ENCODE measurements at regions not wholly inside any gene's neighbourhood (a gene's known extent, or its start where the extent isn't known, plus 50 kb on each side); places are given as distances from the start of the nearest gene placed in this dataset.

GRCh38 chr12:41941079-41941478, 203.6 kb downstream of the GXYLT1 start:
- DNase-seq (ENCODE audit: extremely low spot score, insufficient read length, low read depth) (no peak), FAIRE-seq (no peak)

DNA sequence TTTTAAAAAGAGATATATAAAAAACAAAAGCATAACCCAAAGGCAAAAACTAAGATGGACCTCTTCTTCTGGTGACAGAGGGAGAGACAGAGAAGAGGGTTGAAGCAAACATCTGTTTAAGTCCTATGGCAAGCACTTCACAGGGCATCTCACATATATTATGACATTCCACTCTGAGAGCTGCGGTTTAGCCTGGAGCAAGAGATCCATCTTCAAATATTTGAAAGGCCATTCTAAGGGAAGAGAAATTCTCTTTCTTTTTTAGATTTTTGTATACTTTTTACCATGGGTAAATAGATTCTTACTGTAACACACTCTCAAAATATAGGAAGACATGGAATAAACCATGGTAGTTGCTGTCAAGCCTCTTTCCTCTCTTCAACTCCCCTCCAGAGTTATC, 204.1 kb downstream of the GXYLT1 start:
- DNase-seq (ENCODE audit: extremely low spot score, insufficient read length, low read depth), result no peak
- FAIRE-seq, result no peak

- no peak for FAIRE-seq
- DNase-seq (ENCODE audit: extremely low spot score, insufficient read length, low read depth), result no peak
Measured at GRCh38 chr12:41936333-41936732, 208.3 kb downstream of the GXYLT1 start.

- DNase-seq (ENCODE audit: extremely low spot score, insufficient read length, low read depth) (no peak), FAIRE-seq (no peak)
Measured at GRCh38 chr12:41935911-41936310, 208.8 kb downstream of the GXYLT1 start.

DNA sequence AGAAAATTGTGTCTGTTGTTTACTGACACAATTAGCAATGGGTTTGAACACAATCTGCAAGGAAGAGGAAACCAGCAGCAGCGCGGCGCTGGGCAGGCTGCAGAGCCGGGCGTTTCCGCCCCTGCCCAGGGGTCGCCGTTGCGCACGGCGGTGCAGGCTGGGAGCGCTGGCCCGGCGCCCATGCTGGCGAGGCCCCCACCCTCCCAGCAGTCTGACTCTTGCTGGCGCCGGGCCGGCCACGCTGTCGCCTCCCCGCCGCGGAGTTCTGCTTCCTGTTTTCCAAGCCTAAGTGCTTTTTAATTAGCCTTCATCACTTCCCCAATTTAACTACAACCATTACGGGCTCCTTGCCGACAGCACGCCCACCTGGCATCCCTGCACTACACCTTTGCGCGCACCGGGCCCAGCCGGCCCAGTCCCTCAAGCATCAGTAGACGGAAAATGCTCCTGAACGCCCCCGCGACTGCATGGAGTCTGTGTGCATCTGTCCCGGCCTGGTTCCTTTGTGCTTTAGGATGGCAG, 212.1 kb downstream of the GXYLT1 start:
- DNase-seq (ENCODE audit: extremely low spot score, insufficient read length, low read depth) (no peak), FAIRE-seq (no peak)

- FAIRE-seq (no peak), DNase-seq (ENCODE audit: extremely low spot score, insufficient read length, low read depth) (no peak)
Measured at GRCh38 chr12:41930866-41931437, 213.7 kb downstream of the GXYLT1 start.

- FAIRE-seq, result no peak
- DNase-seq (ENCODE audit: extremely low spot score, insufficient read length, low read depth), result no peak
Measured at GRCh38 chr12:41924111-41924510, 220.6 kb downstream of the GXYLT1 start.

DNA sequence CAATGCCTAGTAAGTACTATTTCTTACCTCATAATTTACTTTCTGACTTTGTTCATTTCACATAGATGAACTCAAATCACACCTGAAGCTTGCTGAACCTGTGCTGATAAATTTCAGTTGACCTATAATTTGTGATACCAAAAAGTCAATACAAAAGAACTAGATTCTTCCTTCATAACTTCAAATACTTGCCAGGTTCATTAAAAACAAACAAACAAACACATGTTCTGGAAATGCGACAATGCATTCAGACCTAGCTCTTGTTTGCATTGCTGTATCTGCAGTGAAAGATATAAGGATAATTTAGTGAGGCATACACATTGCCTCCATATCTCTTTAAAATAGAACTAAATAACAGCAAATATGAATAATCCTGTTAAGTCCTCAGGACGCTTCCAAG, 221.3 kb downstream of the GXYLT1 start:
- no peak for DNase-seq (ENCODE audit: extremely low spot score, insufficient read length, low read depth)
- FAIRE-seq, result no peak

DNA sequence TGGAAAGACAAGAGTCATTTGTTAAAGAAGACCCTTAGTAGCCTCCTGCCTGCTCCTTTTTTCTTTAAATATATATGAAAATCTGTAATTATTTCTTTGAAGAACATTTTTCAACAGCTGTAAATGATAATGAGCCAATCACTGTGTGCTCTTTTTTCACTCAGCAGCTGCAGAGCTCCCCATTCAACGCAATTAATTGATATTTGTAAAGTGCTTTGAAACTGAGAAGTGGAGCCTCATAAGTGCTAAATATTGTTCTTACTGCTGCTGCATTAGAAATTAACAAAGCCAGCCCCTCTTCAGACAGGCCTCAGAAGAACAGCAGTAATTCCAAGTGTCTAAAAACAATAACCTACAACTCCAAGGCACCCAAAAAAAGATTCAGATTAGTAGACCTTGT, 224.3 kb downstream of the GXYLT1 start:
- DNase-seq (ENCODE audit: extremely low spot score, insufficient read length, low read depth), result no peak
- FAIRE-seq, result no peak

GRCh38 chr12:41919526-41920261, 225.0 kb downstream of the GXYLT1 start:
- no peak for DNase-seq (ENCODE audit: extremely low spot score, insufficient read length, low read depth)
- no peak for FAIRE-seq

- DNase-seq (ENCODE audit: extremely low spot score, insufficient read length, low read depth), result no peak
- FAIRE-seq, result no peak
Measured at GRCh38 chr12:41919048-41919447, 225.6 kb downstream of the GXYLT1 start.

GRCh38 chr12:41917938-41918341, 226.7 kb downstream of the GXYLT1 start:
- DNase-seq (ENCODE audit: extremely low spot score, insufficient read length, low read depth) (no peak), FAIRE-seq (no peak)

GRCh38 chr12:41917181-41917580, 227.5 kb downstream of the GXYLT1 start:
- no peak for FAIRE-seq

GRCh38 chr12:41910578-41911320, 233.9 kb downstream of the GXYLT1 start:
- FAIRE-seq, result no peak

More at GRCh38 chr12:41917181-41917580, 227.5 kb downstream of the GXYLT1 start:
- no peak for DNase-seq (ENCODE audit: extremely low spot score, insufficient read length, low read depth)

GRCh38 chr12:41908206-41908605, 236.5 kb downstream of the GXYLT1 start:
- no peak for FAIRE-seq
- no peak for DNase-seq (ENCODE audit: extremely low spot score, insufficient read length, low read depth)

More at GRCh38 chr12:41910578-41911320, 233.9 kb downstream of the GXYLT1 start:
- no peak for DNase-seq (ENCODE audit: extremely low spot score, insufficient read length, low read depth)

DNA sequence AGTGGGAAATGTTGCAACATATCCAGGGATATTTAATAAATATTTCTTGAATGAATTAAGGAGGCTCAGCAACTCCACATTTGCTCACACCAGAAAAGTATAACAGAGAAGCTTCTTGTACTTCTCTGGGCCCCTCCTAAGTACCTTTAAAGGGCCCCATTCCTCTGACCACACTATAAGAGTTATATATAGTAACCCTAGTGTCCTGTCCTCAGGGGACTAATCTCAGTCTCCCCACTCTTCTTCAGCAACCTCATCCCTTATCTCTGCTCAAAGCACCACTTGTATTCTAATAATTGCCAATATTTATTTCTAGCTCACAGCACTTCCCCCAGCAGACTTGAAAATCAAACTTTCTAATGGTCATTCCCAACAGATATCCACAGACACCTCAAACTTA, 237.1 kb downstream of the GXYLT1 start:
- FAIRE-seq (no peak), DNase-seq (ENCODE audit: extremely low spot score, insufficient read length, low read depth) (no peak)

- FAIRE-seq (no peak), DNase-seq (ENCODE audit: extremely low spot score, insufficient read length, low read depth) (no peak)
Measured at GRCh38 chr12:41907021-41907420, 237.7 kb downstream of the GXYLT1 start.

- FAIRE-seq, result no peak
- no peak for DNase-seq (ENCODE audit: extremely low spot score, insufficient read length, low read depth)
Measured at GRCh38 chr12:41905759-41906297, 238.8 kb downstream of the GXYLT1 start.

DNA sequence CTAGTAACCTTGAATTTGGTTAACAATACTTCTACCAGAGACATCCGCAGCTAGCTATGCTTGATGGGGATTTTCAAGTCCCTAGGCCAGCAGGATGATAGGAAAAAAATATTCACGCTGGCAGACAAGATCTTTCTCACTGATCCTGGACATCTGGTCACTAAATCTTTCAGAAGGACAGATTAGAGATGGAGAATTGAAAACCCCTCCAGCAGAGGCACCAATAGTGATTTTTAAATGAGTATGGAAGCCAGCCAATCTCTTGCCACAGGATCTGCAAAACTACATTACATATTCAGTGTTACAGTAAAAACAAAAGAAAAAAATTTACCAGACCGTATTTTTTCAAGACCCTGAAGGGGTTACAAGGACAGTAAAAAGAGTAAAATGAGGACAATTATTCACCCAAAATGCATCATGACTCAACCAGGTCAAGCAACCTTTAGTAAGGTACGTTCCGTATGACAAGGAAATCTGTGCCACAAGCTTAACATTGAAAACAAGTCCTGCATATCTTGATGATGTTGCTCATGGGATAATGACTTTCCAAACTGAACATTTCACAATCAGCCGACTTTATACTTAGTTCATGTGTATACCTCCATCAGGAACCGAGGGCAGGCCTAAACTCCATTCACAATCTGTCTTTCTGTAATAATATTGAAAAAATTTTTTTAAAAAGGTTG, 239.5 kb downstream of the GXYLT1 start:
- FAIRE-seq (no peak), DNase-seq (ENCODE audit: extremely low spot score, insufficient read length, low read depth) (no peak)

DNA sequence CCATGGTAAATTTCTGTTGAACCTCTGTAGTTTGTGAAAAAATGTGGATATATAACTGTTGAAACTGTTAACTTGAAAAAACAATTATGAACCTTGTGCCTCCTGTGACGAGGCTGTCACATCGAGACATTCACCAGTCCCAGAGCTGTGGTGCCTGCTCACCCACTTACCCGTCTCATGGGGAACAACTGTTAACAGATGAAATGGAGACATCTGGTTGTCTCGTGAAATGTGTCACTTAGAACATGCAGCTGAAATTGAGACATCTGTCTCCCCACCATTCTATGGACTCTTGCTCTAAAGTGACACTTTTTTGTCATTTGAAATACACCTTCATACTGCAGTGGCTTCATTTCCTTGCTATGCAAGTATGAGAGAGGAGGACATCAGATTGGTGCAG, 240.6 kb downstream of the GXYLT1 start:
- no peak for FAIRE-seq
- DNase-seq (ENCODE audit: extremely low spot score, insufficient read length, low read depth), result no peak
